Mononuclear cell (primary cell): ENCODE measurements at regions not wholly inside any gene's neighbourhood (a gene's known extent, or its start where the extent isn't known, plus 50 kb on each side); places are given as distances from the start of the nearest gene placed in this dataset.
"Not testable (repeated sequence)": the region's sequence is repeated elsewhere in the genome, so short reads cannot be mapped to it uniquely, and the experiment has no call there.

Experiments
- H3K27me3 ChIP-seq: 2 replicates; pipeline ENCODE4 v1.6.0; 2011; ENCODE audit warnings: low read length, control low read depth; ENCODE audit not compliant: insufficient read depth
- H3K4me1 ChIP-seq: 2 replicates; pipeline ENCODE4 v1.5.1; 2011; ENCODE audit warnings: mild to moderate bottlenecking, low read length, control low read depth; ENCODE audit not compliant: insufficient read depth
- H3K4me3 ChIP-seq: 2 replicates; pipeline ENCODE4 v1.5.1; 2011; ENCODE audit warnings: mild to moderate bottlenecking, low read length, moderate library complexity
- H3K9me3 ChIP-seq: 2 replicates; pipeline ENCODE4 v1.5.1; 2011; ENCODE audit warnings: low read depth, mild to moderate bottlenecking, control low read depth, low read length

- H3K27me3 ChIP-seq, H3K4me3 ChIP-seq, H3K9me3 ChIP-seq: not testable (repeated sequence)
- peaks cover 17% of the 10 kb centered on the region for H3K4me1 ChIP-seq
Measured at GRCh38 chr2:87511195-87511778, 236.6 kb upstream of the PLGLB2 start.

- not testable (repeated sequence) for H3K27me3 ChIP-seq, H3K9me3 ChIP-seq, H3K4me3 ChIP-seq
- H3K4me1 ChIP-seq: peaks cover 30% of the 10 kb centered on the region
Measured at GRCh38 chr2:87512864-87513530, 234.9 kb upstream of the PLGLB2 start.

- H3K27me3 ChIP-seq, H3K9me3 ChIP-seq, H3K4me3 ChIP-seq: not testable (repeated sequence)
- H3K4me1 ChIP-seq: peaks cover 33% of the 10 kb centered on the region
Measured at GRCh38 chr2:87514034-87514433, 233.9 kb upstream of the PLGLB2 start.

GRCh38 chr2:87514515-87514914 lies 233.4 kb upstream of the PLGLB2 start:
- peaks cover 35% of the 10 kb centered on the region for H3K4me1 ChIP-seq
- H3K27me3 ChIP-seq, H3K9me3 ChIP-seq, H3K4me3 ChIP-seq: not testable (repeated sequence)

GRCh38 chr2:87515226-87515625 lies 232.7 kb upstream of the PLGLB2 start:
- peaks cover 37% of the 10 kb centered on the region for H3K4me1 ChIP-seq
- H3K9me3 ChIP-seq, H3K27me3 ChIP-seq, H3K4me3 ChIP-seq: not testable (repeated sequence)

- peaks cover 39% of the 10 kb centered on the region for H3K4me1 ChIP-seq
- H3K9me3 ChIP-seq, H3K27me3 ChIP-seq, H3K4me3 ChIP-seq: not testable (repeated sequence)
Measured at GRCh38 chr2:87515875-87516274, 232.0 kb upstream of the PLGLB2 start.

GRCh38 chr2:87516369-87516967 lies 231.4 kb upstream of the PLGLB2 start:
- H3K4me1 ChIP-seq: peaks cover 43% of the 10 kb centered on the region
- not testable (repeated sequence) for H3K9me3 ChIP-seq, H3K27me3 ChIP-seq, H3K4me3 ChIP-seq

- peaks cover 44% of the 10 kb centered on the region for H3K4me1 ChIP-seq
- not testable (repeated sequence) for H3K4me3 ChIP-seq
Measured at GRCh38 chr2:87517438-87517837, 230.4 kb upstream of the PLGLB2 start.

GRCh38 chr2:87518066-87518465 lies 229.8 kb upstream of the PLGLB2 start:
- H3K4me1 ChIP-seq: peaks cover 44% of the 10 kb centered on the region
- not testable (repeated sequence) for H3K4me3 ChIP-seq, H3K27me3 ChIP-seq, H3K9me3 ChIP-seq

More at GRCh38 chr2:87517438-87517837, 230.4 kb upstream of the PLGLB2 start:
- H3K9me3 ChIP-seq, H3K27me3 ChIP-seq: not testable (repeated sequence)

- not testable (repeated sequence) for H3K27me3 ChIP-seq, H3K4me3 ChIP-seq, H3K9me3 ChIP-seq
- peaks cover 44% of the 10 kb centered on the region for H3K4me1 ChIP-seq
Measured at GRCh38 chr2:87518547-87518946, 229.3 kb upstream of the PLGLB2 start.

GRCh38 chr2:87519158-87520011 lies 228.5 kb upstream of the PLGLB2 start:
- H3K4me1 ChIP-seq: peaks cover 44% of the 10 kb centered on the region
- not testable (repeated sequence) for H3K9me3 ChIP-seq, H3K4me3 ChIP-seq, H3K27me3 ChIP-seq

- H3K9me3 ChIP-seq, H3K27me3 ChIP-seq, H3K4me3 ChIP-seq: not testable (repeated sequence)
- H3K4me1 ChIP-seq: peaks cover 35% of the 10 kb centered on the region
Measured at GRCh38 chr2:87521057-87521456, 226.8 kb upstream of the PLGLB2 start.

- not testable (repeated sequence) for H3K4me3 ChIP-seq, H3K9me3 ChIP-seq, H3K27me3 ChIP-seq
- peaks cover 33% of the 10 kb centered on the region for H3K4me1 ChIP-seq
Measured at GRCh38 chr2:87521489-87521888, 226.4 kb upstream of the PLGLB2 start.

- H3K4me3 ChIP-seq, H3K4me1 ChIP-seq, H3K9me3 ChIP-seq, H3K27me3 ChIP-seq: not testable (repeated sequence)
Measured at GRCh38 chr2:87524619-87525188, 223.2 kb upstream of the PLGLB2 start.

- H3K4me3 ChIP-seq, H3K4me1 ChIP-seq, H3K9me3 ChIP-seq, H3K27me3 ChIP-seq: not testable (repeated sequence)
Measured at GRCh38 chr2:87525497-87525991, 222.3 kb upstream of the PLGLB2 start.
